Ovary (tissue), 7 donors: ENCODE measurements at regions not wholly inside any gene's neighbourhood (a gene's known extent, or its start where the extent isn't known, plus 50 kb on each side); places are given as distances from the start of the nearest gene placed in this dataset.
"Not testable (repeated sequence)": the region's sequence is repeated elsewhere in the genome, so short reads cannot be mapped to it uniquely, and the experiment has no call there.

Experiments used
- DNase-seq, 5 donors: peaks; one replicate each; pipeline ENCODE4 v3.0.0-alpha.2; 2019 to 2020
- H3K27ac ChIP-seq, 2 donors: fragments of 200-600 bp; one replicate each; pipeline versions ENCODE4 v1.5.1 to v1.8.0; 2019 to 2022
- H3K27me3 ChIP-seq: fragments of 200-600 bp; one replicate; pipeline ENCODE4 v1.8.0; 2022
- H3K36me3 ChIP-seq: fragments of 200-600 bp; sonication (generic); one replicate; pipeline ENCODE4 v1.5.1; 2019
- H3K4me1 ChIP-seq: one replicate; pipeline ENCODE4 v1.8.1; 2013; ENCODE audit warnings: mild to moderate bottlenecking, moderate library complexity; ENCODE audit not compliant: insufficient read depth
- H3K4me3 ChIP-seq: fragments of 200-600 bp; sonication (generic); one replicate; pipeline ENCODE4 v1.5.1; 2017
- H3K9me3 ChIP-seq, 2 donors: fragments of 200-600 bp in 1 of 2; sonication (generic) in 1 of 2; one replicate each; pipeline versions ENCODE4 v1.5.1 to v1.8.1; 2013 to 2019; ENCODE audit warnings: mild to moderate bottlenecking in 1 of 2, moderate library complexity in 1 of 2
- EP300 ChIP-seq: sonication (generic); formaldehyde crosslinking; IDR thresholded peaks from one replicate; pipeline ENCODE4 v1.6.1; 2017; ENCODE audit warnings: antibody characterized with exemption
- POLR2A ChIP-seq: fragments of 450-650 bp; IDR thresholded peaks from one replicate; pipeline ENCODE4 v1.6.1; 2017; ENCODE audit warnings: antibody characterized with exemption, mild to moderate bottlenecking, moderate library complexity
- WGBS, 3 donors: extraction: QIAGEN DNeasy Blood & Tissue Kit in 1 of 3; methylation state at CpG; one replicate each; pipeline versions ENCODE4 v1.1.5 to v1.1.7; 2013 to 2017; 5-methylcytosine and 5-hydroxymethylcytosine counted together
- intact Hi-C, 4 donors: fragments of 100-400 bp; cut with DNase I; formaldehyde crosslinking; loops; one replicate each; pipeline versions ENCODE4 v1.11.0 to v1.15.1; 2022 to 2023
- TF ChIP-seq, protein P1 (sequence below), 3 donors: fragments of 450-650 bp in 2 of 3; fragments of 200-600 bp in 1 of 3; IDR thresholded peaks; one replicate each; pipeline versions ENCODE4 v1.5.1 to v1.8.0; 2016 to 2022; ENCODE audit warnings: antibody characterized with exemption in 3 of 3, mild to moderate bottlenecking in 1 of 3
- donor health status: DM: no; HTN: no; CAD: no; lungs with moderate emphysema.
- donor health status: DM: no; HTN: no; CAD: no.
- donor health status: Bipolar disorder and iron deficiency.
- donor health status: DM: no; HTN: no; CAD: no.
- donor health status: DM: yes; HTN: yes; CAD: no.

GRCh38 chr20:47851774-47852173 is 66.5 kb upstream of the SULF2 start:
- no peak overlapping the region for H3K4me3 ChIP-seq
- WGBS, 3 donors = 89 to 96% (median 91%) methylated on average over 7 of the region's 7 CpGs
- no peaks in the 10 kb centered on the region for H3K36me3 ChIP-seq
- no peak overlapping the region for H3K27ac ChIP-seq
- no peaks in the 10 kb centered on the region for H3K4me1 ChIP-seq
- H3K27me3 ChIP-seq = no peaks in the 10 kb centered on the region
- H3K9me3 ChIP-seq = no peaks in the 10 kb centered on the region
- intact Hi-C loops = no loop called here
- no peak for DNase-seq
- TF ChIP-seq POLR2A (no peak), EP300 (no peak)
- TF ChIP-seq, protein P1, sequence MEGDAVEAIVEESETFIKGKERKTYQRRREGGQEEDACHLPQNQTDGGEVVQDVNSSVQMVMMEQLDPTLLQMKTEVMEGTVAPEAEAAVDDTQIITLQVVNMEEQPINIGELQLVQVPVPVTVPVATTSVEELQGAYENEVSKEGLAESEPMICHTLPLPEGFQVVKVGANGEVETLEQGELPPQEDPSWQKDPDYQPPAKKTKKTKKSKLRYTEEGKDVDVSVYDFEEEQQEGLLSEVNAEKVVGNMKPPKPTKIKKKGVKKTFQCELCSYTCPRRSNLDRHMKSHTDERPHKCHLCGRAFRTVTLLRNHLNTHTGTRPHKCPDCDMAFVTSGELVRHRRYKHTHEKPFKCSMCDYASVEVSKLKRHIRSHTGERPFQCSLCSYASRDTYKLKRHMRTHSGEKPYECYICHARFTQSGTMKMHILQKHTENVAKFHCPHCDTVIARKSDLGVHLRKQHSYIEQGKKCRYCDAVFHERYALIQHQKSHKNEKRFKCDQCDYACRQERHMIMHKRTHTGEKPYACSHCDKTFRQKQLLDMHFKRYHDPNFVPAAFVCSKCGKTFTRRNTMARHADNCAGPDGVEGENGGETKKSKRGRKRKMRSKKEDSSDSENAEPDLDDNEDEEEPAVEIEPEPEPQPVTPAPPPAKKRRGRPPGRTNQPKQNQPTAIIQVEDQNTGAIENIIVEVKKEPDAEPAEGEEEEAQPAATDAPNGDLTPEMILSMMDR (IDR thresholded peaks at IDR 0.05) = no peak

DNA sequence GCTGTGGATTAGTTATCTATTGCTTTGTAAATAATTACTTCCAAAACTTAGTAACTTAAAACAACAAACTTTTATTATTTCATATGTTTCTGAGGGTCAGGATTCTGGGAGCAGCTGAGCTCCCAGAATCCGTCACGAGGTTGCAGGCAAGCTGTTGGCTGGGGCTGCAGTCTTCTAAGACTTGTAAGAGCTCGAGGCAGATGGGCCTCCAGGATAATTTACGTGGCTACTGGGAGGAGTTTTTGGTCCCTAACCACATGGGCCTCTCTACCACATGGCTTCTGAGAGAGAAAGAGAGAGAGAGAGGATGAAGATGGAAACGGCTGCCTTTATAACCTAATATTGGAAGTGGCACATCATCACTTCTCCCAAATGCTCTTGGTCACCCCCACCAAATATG is 64.9 kb upstream of the SULF2 start:
- Histone ChIP-seq H3K36me3 (no peaks in the 10 kb centered on the region), H3K9me3 (no peaks in the 10 kb centered on the region), H3K27ac (no peak overlapping the region), H3K4me3 (no peak overlapping the region), H3K4me1 (no peaks in the 10 kb centered on the region), H3K27me3 (no peaks in the 10 kb centered on the region)
- 35 to 47% (median 38%) methylated on average over 5 of the region's 5 CpGs for WGBS, 3 donors
- no peak for DNase-seq
- intact Hi-C loops = no loop called here
- TF ChIP-seq POLR2A (no peak), EP300 (no peak)
- TF ChIP-seq, protein P1 (IDR thresholded peaks at IDR 0.05) = no peak

- intact Hi-C loops = no loop called here
- Histone ChIP-seq H3K9me3 (no peaks in the 10 kb centered on the region), H3K27me3 (no peaks in the 10 kb centered on the region), H3K4me1 (no peaks in the 10 kb centered on the region), H3K27ac (no peak overlapping the region), H3K36me3 (no peaks in the 10 kb centered on the region), H3K4me3 (no peak overlapping the region)
- DNase-seq = no peak
- TF ChIP-seq POLR2A (no peak), EP300 (no peak)
- TF ChIP-seq, protein P1 (IDR thresholded peaks at IDR 0.05) = no peak
- whole genome bisulfite sequencing, 3 donors = 55 to 71% (median 58%) methylated on average over 2 of the region's 2 CpGs
These were observed 64.3 kb upstream of the SULF2 start for GRCh38 chr20:47849596-47849995.

DNA sequence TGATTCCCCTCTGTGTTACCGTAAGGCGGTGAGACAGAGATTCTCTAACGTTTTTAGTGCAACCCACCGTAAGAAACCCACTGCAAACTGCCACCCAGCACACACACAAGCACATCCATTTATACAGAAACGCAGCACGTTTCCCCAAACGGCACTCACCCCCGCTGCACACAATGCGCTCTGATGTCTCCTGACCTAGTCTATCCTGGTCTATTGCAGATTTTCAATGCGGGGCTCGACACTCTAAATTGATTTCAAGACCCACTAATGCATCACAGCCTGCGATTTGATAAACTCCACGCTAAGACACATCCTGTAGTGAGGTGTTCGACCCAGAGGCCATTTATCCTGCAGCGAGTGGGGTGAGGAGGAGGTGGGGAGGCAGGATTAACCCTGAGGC is 63.7 kb upstream of the SULF2 start:
- Histone ChIP-seq H3K4me1 (no peaks in the 10 kb centered on the region), H3K27me3 (no peaks in the 10 kb centered on the region), H3K27ac (no peak overlapping the region), H3K36me3 (no peaks in the 10 kb centered on the region), H3K4me3 (no peak overlapping the region), H3K9me3 (no peaks in the 10 kb centered on the region)
- TF ChIP-seq EP300 (no peak), POLR2A (no peak)
- TF ChIP-seq, protein P1 (IDR thresholded peaks at IDR 0.05) = no peak
- intact Hi-C loops = no loop called here
- DNase-seq = no peak
- WGBS, 3 donors = 75 to 83% (median 77%) methylated on average over 15 of the region's 15 CpGs

GRCh38 chr20:47848534-47848933 is 63.3 kb upstream of the SULF2 start:
- H3K36me3 ChIP-seq, H3K27ac ChIP-seq, H3K4me1 ChIP-seq, DNase-seq, intact Hi-C loops, H3K4me3 ChIP-seq, H3K9me3 ChIP-seq, H3K27me3 ChIP-seq: not testable (repeated sequence)
- WGBS, 3 donors = 49 to 52% (median 52%) methylated on average over 4 of the region's 4 CpGs
